ENCODE measurements at regions not wholly inside any gene's neighbourhood (a gene's known extent, or its start where the extent isn't known, plus 50 kb on each side); places are given as distances from the start of the nearest gene placed in this dataset.
"Not testable (repeated sequence)": the region's sequence is repeated elsewhere in the genome, so short reads cannot be mapped to it uniquely, and the experiment has no call there.

- peak in 1 of 2 experiments; percentile 16 for DNase-seq
Observed at GRCh38 chr2:237196866-237197618, 111.4 kb downstream of the COPS8 start.

GRCh38 chr2:237198164-237198855, 112.6 kb downstream of the COPS8 start:
- no peak for DNase-seq

GRCh38 chr2:237199082-237199481, 113.4 kb downstream of the COPS8 start:
- no peak for DNase-seq

GRCh38 chr2:237199577-237199976, 113.9 kb downstream of the COPS8 start:
- no peak for DNase-seq

GRCh38 chr2:237200462-237200861, 114.8 kb downstream of the COPS8 start:
- DNase-seq, result no peak

DNA sequence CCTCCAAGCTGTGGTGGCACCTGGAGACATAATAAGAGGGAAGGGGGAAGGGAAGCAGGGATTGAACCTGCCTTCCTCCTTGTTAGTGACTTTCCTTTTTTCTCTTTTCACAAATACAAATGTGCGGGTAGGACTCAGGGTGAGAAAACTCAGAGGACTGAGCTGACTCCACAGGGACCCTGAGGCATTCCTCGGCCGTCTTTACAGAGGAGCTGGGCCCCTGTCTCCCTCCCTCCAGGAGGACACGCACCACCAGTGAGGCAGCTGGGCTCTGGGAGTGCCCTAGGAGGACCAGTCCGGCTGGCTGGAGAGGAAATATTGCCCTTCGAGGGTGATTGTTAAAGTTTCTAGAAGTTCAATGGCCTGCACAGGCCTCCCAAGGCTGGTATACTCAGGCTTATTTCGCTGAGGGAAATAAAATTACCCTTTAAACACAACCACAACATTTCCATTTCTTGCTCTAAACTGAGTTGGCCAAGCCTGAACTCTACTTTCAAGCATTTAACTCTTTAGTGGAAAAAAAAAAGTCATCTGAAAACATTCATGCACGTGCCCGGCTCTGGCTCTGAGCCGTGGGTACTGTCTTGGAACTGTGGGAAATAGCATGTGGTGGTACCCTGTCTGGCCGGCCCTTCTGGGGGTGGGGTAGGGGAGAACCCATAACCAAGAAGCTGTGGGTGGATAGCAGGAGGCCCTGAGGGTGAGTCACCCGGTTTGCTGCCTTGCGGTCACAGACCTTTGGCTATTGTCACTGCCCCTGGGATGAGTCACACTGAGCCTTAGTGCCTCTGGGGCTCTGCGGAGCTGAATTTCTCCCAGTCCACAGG, 116.0 kb downstream of the COPS8 start:
- DNase-seq, result no peak

DNA sequence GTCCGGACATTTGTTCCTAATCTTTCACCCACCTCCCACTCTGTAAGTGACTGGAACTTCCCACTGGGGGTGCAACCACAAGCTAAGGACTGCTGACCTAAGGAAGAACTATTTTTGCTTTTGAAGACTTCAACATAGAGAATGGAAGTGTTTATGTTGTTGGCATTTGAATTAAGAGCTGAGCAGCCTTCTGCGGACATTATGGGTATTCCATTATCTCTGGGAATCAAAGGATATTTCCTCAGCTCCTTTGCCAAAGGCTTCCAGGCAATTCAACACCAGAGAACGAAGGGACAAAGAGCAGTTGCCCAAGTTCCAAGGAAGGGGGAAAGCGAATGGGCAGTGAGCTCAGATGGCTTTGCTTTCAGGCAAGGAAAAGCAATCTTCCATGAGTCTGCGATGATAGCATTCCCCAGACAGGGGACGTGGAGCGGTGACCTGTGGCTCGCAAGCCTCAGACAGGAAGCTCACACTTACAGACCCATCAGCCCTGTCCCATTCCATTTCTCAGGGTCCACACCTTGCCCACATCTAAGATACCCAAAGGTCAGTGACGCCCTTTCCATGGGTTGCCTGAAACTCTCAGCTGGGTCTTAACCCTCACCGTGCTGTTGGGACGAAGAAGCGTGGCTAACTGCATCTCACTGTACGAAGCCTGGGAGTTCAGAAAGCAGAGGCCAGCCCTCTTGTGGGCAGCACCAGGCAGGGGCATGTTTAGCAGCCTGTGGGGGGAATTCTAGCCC, 116.8 kb downstream of the COPS8 start:
- no peak for DNase-seq

- DNase-seq, result no peak
Observed at GRCh38 chr2:237205043-237205541, 119.4 kb downstream of the COPS8 start.

DNA sequence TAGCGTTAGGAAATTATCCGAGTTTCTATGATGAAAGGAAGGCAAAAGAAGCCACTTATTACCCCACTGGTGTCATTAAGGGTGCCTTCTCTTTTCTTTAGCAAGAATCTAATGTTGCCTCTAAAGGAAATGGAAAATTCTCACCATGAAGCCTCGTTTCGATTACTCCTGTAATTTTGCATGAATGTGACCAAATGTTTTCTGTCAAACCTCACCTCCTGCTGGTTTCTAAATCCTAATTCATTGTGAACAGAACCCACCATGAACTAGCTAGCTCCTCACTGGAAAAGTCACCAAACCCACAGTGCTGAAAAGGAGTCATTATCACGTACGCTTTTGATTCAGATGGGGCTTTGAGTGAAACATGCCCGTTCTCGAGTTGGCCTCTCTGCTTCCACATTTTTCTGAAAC, 119.9 kb downstream of the COPS8 start:
- DNase-seq, result no peak

GRCh38 chr2:237207646-237208045, 122.0 kb downstream of the COPS8 start:
- no peak for DNase-seq

DNA sequence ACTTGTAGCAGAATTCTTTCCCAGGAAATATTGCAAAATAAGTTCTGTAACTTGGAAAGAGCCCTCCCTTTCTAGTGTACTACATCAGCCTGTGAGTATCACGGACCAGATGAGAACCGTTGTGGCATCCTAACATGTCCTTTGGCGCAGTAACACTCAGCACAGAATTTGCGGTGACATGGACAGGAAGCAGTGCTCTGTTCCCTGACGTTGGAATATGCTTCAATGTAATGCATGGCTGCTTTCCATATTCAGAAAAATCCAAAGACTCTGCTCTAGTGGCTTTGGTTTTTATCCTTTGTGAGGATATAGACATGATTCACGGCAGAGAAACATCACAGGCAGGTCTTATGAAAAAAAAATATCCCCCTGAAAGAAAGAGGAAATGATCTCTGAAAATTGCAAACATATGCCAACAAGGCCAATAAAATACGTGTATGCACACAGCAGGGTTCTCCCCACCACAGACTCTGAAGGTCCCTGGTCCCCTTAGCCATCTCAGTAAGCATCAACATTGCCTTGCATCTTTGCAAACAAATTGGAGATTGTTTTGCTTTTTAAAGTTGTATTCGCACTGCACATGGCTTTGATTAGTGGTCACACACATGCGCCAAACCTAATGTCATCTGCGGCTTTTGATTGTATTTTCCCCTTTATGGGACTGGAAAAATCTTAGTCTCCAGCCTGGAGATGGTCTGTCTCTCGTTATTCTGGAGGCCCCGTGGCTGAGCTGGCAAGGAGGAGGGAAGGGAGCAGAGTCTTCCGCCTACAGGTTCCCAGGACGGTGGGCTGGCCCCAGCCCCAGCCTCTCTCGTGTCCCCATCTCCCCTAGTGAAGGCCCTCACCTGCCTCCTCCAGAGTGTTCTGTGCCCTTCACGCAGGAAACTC, 122.9 kb downstream of the COPS8 start:
- no peak for DNase-seq

GRCh38 chr2:237209885-237210284, 124.2 kb downstream of the COPS8 start:
- DNase-seq, result no peak

- DNase-seq, result no peak
Observed at GRCh38 chr2:237210297-237210696, 124.6 kb downstream of the COPS8 start.

GRCh38 chr2:237210763-237211162, 125.1 kb downstream of the COPS8 start:
- DNase-seq, result no peak

- not testable (repeated sequence) for DNase-seq
Observed at GRCh38 chr2:237212356-237213279, 126.9 kb downstream of the COPS8 start.

DNA sequence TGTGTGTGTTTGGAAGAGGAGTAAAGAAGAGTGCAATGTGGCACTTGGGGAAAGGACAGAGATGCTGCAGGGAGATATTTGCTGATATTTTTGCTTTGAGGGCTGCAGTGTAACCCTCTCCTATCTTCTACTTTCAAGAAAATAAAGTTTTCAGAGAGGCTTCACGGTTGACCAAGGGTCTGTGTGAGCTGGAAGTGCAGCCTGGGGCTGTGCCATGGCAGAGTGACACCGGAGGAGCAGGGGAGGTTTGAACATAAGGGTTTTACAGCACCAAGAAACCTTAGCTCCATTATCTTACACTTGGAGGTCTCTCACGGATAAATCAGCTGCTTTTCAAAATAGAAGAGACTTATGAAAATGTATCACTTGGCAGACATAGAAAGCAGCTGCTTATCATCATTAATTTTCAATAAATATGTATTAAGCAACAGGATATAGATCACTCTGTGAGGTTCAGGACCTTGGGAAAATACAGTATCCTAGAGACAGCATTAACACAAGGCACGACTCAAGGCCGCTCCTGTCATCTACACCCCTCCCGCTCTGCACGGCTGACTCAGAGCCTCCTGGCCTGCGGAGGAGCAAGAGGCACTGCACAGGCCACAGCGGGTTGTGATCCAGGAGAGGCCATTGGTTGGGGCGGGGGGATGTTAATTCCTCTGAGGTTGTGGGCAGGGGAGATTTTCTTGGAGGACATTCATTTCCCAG, 127.8 kb downstream of the COPS8 start:
- no peak for DNase-seq

- no peak for DNase-seq
Observed at GRCh38 chr2:237214030-237214675, 128.5 kb downstream of the COPS8 start.

GRCh38 chr2:237214963-237215362, 129.3 kb downstream of the COPS8 start:
- DNase-seq, result no peak

- DNase-seq, result no peak
Observed at GRCh38 chr2:237217995-237218616, 132.4 kb downstream of the COPS8 start.
